ENCODE measurements at regions not wholly inside any gene's neighbourhood (a gene's known extent, or its start where the extent isn't known, plus 50 kb on each side); places are given as distances from the start of the nearest gene placed in this dataset.

- TF ChIP-seq CTCF (IDR thresholded peaks at IDR 0.05): no peak
- TF ChIP-seq EP300 (IDR thresholded peaks at IDR 0.05): no peak
- TF ChIP-seq POLR2A (IDR thresholded peaks at IDR 0.05): no peak
- no peak for TF ChIP-seq POLR2AphosphoS5 (IDR thresholded peaks at IDR 0.05)
These were observed 231.9 kb upstream of the TBC1D5 start for GRCh38 chr3:17974206-17974841.
